OCI-LY7 (cell line): ENCODE measurements at regions not wholly inside any gene's neighbourhood (a gene's known extent, or its start where the extent isn't known, plus 50 kb on each side); places are given as distances from the start of the nearest gene placed in this dataset.

ENCODE experiments used
- BruUV-seq: library from RNA; stranded (reverse); fragments of 400-500 nt; replicated peaks from 2 replicates; lab custom pipeline; 2021; lab: Mats Ljungman, UMichigan
- CTCF ChIA-PET: fragments of 300-600 bp; sonication (Branson Sonifier 250); formaldehyde crosslinking; loops from one replicate; lab custom pipeline; 2022; ENCODE audit warnings: antibody characterized with exemption; ENCODE audit not compliant: unreplicated experiment; lab: Charles Lee
- POLR2A ChIA-PET: fragments of 300-600 bp; sonication (Branson Sonifier 250); formaldehyde crosslinking; loops from one replicate; lab custom pipeline; 2022; ENCODE audit warnings: antibody characterized with exemption; lab: Charles Lee
- DNase-seq: peaks from one replicate; pipeline ENCODE4 v3.0.0-alpha.2; 2015; ENCODE audit warnings: low spot score
- H2AFZ ChIP-seq: fragments of 200-600 bp; sonication (generic), shearing (Covaris generic); 2 replicates; pipeline ENCODE4 v1.6.1; 2014; ENCODE audit warnings: mild to moderate bottlenecking, antibody characterized with exemption, low read length, moderate library complexity
- H3K27ac ChIP-seq: fragments of 200-600 bp; sonication (generic); 2 replicates; pipeline ENCODE4 v1.5.1; 2014; ENCODE audit warnings: mixed run types, low read depth, mild to moderate bottlenecking, moderate library complexity, low read length, inconsistent platforms; ENCODE audit not compliant: poor library complexity, severe bottlenecking
- H3K36me3 ChIP-seq: fragments of 200-600 bp; sonication (generic); 2 replicates; pipeline ENCODE4 v1.6.1; 2014; ENCODE audit warnings: mild to moderate bottlenecking, antibody characterized with exemption, low read length, moderate library complexity, mixed read lengths; ENCODE audit not compliant: insufficient read depth
- H3K4me1 ChIP-seq: fragments of 200-600 bp; sonication (generic); 2 replicates; pipeline ENCODE4 v1.5.1; 2014; ENCODE audit warnings: mild to moderate bottlenecking, low read length; ENCODE audit not compliant: insufficient read depth, poor library complexity, severe bottlenecking
- H3K4me2 ChIP-seq: fragments of 200-600 bp; sonication (generic); 2 replicates; pipeline ENCODE4 v1.6.1; 2014; ENCODE audit warnings: mild to moderate bottlenecking, low read length
- H3K4me3 ChIP-seq: fragments of 200-600 bp; sonication (generic); 2 replicates; pipeline ENCODE4 v1.5.1; 2014; ENCODE audit warnings: mild to moderate bottlenecking, low read depth, low read length; ENCODE audit not compliant: poor library complexity, severe bottlenecking
- H3K79me2 ChIP-seq: fragments of 200-600 bp; sonication (generic); 2 replicates; pipeline ENCODE4 v1.6.1; 2016; ENCODE audit warnings: low read depth, mild to moderate bottlenecking, low read length, moderate library complexity, mixed read lengths; ENCODE audit not compliant: insufficient read depth
- H3K9me2 ChIP-seq: fragments of 200-600 bp; sonication (generic); 2 replicates; pipeline ENCODE4 v1.6.1; 2016; ENCODE audit warnings: mild to moderate bottlenecking, low read length, mixed read lengths; ENCODE audit not compliant: insufficient read depth
- H3K9me3 ChIP-seq: fragments of 200-600 bp; sonication (generic); 2 replicates; pipeline ENCODE4 v1.6.1; 2014; ENCODE audit warnings: mild to moderate bottlenecking, mixed run types, low read length, mixed read lengths
- H4K20me1 ChIP-seq: fragments of 200-600 bp; sonication (generic); 2 replicates; pipeline ENCODE4 v1.6.1; 2014; ENCODE audit warnings: mild to moderate bottlenecking, antibody characterized with exemption, low read length, moderate library complexity, mixed read lengths; ENCODE audit not compliant: insufficient read depth
- CTCF ChIP-seq: fragments of 200-600 bp; sonication (generic); conservative IDR thresholded peaks from 2 replicates; pipeline ENCODE4 v1.5.1; 2014; ENCODE audit warnings: mild to moderate bottlenecking, antibody characterized with exemption, low read length, moderate library complexity, mixed read lengths
- EZH2phosphoT487 ChIP-seq: fragments of 200-600 bp; sonication (generic); IDR thresholded peaks from 2 replicates; pipeline ENCODE4 v1.6.1; 2018; ENCODE audit warnings: low read depth, borderline replicate concordance, mild to moderate bottlenecking, mixed run types, antibody characterized with exemption, low read length, moderate library complexity, mixed read lengths
- intact Hi-C: fragments of 100-400 bp; cut with micrococcal nuclease; formaldehyde crosslinking; loops from one replicate; pipeline ENCODE4 v1.10.0; 2022; ENCODE audit not compliant: unreplicated experiment

GRCh38 chr10:84902553-84902952 is 574.2 kb downstream of the CCSER2 start:
- H3K9me3 ChIP-seq = no peaks in the 10 kb centered on the region
- no peak overlapping the region for H3K27ac ChIP-seq
- H4K20me1 ChIP-seq = no peaks in the 10 kb centered on the region
- CTCF ChIA-PET = no interaction called here
- no peak overlapping the region for H2AFZ ChIP-seq
- DNase-seq = no peak
- intact Hi-C loops = no loop called here
- BruUV-seq = no TSS peak
- H3K36me3 ChIP-seq = no peaks in the 10 kb centered on the region
- TF ChIP-seq CTCF (no peak), EZH2phosphoT487 (no peak)
- no peaks in the 10 kb centered on the region for H3K9me2 ChIP-seq
- H3K4me1 ChIP-seq = no peaks in the 10 kb centered on the region
- H3K4me3 ChIP-seq = no peak overlapping the region
- H3K79me2 ChIP-seq = no peaks in the 10 kb centered on the region
- H3K4me2 ChIP-seq = no peak overlapping the region
- POLR2A ChIA-PET = no interaction called here

GRCh38 chr10:84903320-84903719 is 574.9 kb downstream of the CCSER2 start:
- TF ChIP-seq CTCF (no peak), EZH2phosphoT487 (no peak)
- H3K79me2 ChIP-seq = no peaks in the 10 kb centered on the region
- BruUV-seq = no TSS peak
- H3K4me2 ChIP-seq = no peak overlapping the region
- ChIA-PET CTCF (no interaction called here), POLR2A (no interaction called here)
- no peak overlapping the region for H3K4me3 ChIP-seq
- intact Hi-C loops = no loop called here
- no peaks in the 10 kb centered on the region for H3K36me3 ChIP-seq
- H3K9me2 ChIP-seq = no peaks in the 10 kb centered on the region
- H3K27ac ChIP-seq = no peak overlapping the region
- H2AFZ ChIP-seq = no peak overlapping the region
- no peaks in the 10 kb centered on the region for H3K9me3 ChIP-seq
- DNase-seq = no peak
- H4K20me1 ChIP-seq = no peaks in the 10 kb centered on the region
- H3K4me1 ChIP-seq = no peaks in the 10 kb centered on the region

- ChIA-PET CTCF (no interaction called here), POLR2A (no interaction called here)
- intact Hi-C loops = no loop called here
- BruUV-seq = no TSS peak
- H3K79me2 ChIP-seq = no peaks in the 10 kb centered on the region
- no peak for DNase-seq
- no peak overlapping the region for H2AFZ ChIP-seq
- no peaks in the 10 kb centered on the region for H4K20me1 ChIP-seq
- H3K9me3 ChIP-seq = no peaks in the 10 kb centered on the region
- H3K27ac ChIP-seq = no peak overlapping the region
- H3K36me3 ChIP-seq = no peaks in the 10 kb centered on the region
- TF ChIP-seq CTCF (no peak), EZH2phosphoT487 (no peak)
- H3K4me2 ChIP-seq = no peak overlapping the region
- no peaks in the 10 kb centered on the region for H3K4me1 ChIP-seq
- no peak overlapping the region for H3K4me3 ChIP-seq
- H3K9me2 ChIP-seq = no peaks in the 10 kb centered on the region
Observed at GRCh38 chr10:84907461-84908009, 579.1 kb downstream of the CCSER2 start.
